HG03432 (cell line): ENCODE measurements at regions not wholly inside any gene's neighbourhood (a gene's known extent, or its start where the extent isn't known, plus 50 kb on each side); places are given as distances from the start of the nearest gene placed in this dataset.
"Not testable (repeated sequence)": the region's sequence is repeated elsewhere in the genome, so short reads cannot be mapped to it uniquely, and the experiment has no call there.

Source experiments
- ATAC-seq: cut with Tn5 transposase; IDR thresholded peaks from one replicate; pipeline ENCODE4 v1.9.1; 2021; ENCODE audit warnings: mild to moderate bottlenecking, moderate library complexity; ENCODE audit not compliant: unreplicated experiment

DNA sequence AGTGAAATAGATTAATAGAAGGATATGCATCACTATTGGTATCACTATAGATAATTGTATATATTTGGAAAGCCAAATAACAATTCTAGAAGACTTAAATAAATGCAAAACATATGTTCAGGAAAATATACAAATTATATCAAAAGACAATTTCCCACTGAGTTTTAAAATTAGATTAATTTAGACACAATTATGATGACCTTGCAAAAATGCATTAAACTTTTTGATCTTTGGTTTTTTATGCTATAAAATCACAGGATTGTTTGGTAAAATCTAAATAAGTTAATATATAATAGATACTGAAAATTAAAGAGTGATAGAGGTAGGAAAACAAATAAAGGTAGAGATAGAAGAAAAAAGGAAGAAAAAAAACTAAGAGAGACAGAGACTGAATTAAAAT, 2027.7 kb downstream of the MRPL39 start:
- ATAC-seq: no peak

DNA sequence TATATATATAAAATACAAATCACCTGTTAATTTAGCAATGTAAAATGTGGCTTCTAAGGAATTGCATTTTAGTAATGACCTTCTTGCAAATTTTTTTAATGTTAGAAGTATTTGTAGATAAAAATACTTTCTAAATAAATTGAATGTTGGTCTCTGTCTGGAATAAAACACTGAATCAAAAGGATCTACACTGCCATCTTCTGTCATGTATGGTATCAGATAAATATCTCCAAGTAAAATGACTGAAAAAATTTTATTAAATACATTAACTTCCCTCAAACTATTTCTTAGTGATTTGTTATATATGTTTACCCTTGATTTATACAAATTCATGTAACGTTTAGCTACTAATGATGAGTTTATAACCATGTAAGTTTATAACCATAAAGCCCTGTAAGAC, 2029.3 kb downstream of the MRPL39 start:
- ATAC-seq: no peak

DNA sequence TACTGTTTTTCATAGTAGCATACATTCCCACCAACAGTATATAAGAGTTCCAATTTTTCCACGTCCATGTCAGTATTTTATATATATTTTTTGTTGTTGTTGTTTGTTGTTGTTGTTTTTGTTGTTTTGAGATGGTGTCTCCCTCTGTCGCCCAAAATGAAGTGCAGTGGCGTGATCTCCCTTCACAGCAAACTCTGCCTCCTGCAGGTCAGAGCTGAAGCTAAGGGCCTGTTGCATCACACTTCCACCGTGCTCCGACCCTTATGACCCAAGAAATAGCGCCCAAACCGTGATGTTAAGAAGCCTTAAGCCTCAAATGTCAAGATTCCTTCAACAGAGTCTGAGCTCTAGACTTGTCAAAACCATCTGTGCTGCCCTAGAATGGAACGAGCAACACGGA, 2032.3 kb downstream of the MRPL39 start:
- ATAC-seq: no peak

DNA sequence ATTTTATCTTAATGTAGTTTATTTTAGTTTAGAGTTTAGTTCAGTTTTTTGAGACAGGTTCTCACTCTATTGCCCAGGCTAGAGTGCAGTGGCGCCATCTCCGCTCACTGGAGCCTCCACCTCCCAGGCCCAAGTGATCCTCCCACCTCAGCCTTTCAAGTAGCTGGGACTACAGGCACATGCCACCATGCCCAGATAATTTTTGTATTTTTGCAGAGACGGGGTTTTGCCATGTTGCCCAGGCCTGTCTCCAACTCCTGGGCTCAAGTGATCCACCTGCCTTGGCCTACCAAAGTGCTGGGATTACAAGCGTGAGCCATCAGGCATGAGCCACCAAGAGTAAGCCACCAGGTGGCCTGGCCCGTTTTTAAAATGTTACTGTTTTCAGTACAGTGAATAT, 2058.4 kb downstream of the MRPL39 start:
- ATAC-seq: not testable (repeated sequence)

DNA sequence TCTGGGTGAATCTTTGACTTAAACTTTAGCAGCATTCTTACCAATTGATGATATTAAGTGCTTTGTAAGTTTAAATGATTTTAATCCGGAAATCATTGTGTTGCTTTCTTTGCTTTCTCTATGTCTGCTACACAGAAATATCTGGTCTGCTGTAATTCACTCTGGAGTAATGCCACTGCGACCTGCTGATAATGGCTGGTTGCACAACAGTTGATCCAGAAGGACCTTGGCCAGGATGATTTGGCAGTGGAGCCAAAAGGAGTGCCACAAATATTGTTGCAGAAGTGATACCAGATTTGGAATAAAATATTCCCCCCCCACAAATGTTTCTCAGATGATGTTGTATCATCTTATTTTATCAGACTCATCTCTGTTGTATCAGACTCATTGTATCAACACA, 2063.9 kb downstream of the MRPL39 start:
- no peak for ATAC-seq

DNA sequence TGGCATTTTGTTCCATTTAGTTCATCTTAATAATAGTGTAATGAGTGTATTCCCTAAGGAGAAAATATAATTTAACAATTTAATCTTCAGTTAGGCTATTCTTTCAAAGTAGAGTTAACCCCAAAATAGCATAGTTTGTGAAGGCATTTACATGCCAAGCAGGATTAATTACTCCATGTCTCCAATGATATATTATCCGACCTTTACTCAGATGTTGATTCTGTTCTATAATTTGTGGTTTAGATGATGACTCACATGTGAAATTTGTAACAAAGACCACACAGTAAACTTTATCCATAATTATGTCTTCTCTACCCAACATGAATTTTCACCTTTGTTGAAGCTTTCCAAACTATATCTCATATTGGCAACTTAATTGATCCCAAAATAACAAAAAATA, 2065.2 kb downstream of the MRPL39 start:
- ATAC-seq: no peak

DNA sequence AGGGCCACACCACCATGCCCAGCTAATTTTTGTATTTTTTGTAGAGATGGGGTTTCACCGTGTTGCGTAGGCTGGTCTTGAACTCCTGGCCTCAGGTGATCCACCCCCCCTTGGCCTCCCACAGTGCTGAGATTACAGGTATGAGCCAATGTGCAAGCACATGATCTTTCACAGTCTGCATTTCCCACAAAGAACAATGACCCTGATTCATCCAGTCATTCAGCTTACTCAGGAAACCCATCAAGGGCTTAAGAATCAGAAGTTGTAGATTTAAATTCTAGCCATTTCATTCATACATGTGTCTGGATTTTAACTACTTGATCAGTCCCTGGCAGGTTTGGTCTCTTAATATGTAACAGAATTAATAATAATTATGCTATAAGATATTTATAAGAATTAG, 2065.7 kb downstream of the MRPL39 start:
- ATAC-seq: no peak

DNA sequence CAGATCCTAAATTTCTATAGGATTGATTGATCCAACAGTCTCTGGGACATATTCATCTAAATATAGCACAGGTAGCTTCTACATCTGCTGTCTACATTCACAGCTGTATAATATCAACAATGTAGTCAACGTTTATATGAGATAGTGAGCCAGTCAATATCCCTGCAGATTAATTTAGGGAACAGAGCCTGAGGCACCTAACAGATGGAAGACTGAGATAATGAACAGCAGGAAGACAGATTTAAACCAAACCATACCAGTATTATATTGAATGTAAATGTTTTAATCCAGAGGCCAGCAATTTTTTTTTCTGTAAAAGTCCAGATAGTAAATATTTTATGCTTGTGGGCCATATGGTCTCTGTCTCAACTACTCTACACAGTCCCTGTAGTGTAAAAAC, 2072.4 kb downstream of the MRPL39 start:
- ATAC-seq: no peak

DNA sequence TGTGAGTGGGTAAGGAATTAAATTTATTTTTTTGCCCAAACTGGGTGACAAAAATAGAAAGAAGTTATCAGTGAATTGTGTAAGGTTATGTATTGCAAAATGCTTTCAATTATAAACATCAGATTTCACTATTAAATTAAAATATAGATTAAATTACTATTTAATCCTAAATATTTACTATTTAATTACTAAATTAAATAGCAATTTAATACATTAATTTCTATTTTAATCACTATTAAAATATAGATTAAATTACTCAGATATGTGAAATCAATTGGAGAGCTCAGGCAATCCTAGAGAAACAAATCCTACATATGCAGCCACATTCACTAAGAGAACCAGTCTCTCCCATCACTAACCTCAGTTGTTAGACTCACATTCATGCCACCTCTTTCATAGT, 2075.8 kb downstream of the MRPL39 start:
- ATAC-seq: no peak

DNA sequence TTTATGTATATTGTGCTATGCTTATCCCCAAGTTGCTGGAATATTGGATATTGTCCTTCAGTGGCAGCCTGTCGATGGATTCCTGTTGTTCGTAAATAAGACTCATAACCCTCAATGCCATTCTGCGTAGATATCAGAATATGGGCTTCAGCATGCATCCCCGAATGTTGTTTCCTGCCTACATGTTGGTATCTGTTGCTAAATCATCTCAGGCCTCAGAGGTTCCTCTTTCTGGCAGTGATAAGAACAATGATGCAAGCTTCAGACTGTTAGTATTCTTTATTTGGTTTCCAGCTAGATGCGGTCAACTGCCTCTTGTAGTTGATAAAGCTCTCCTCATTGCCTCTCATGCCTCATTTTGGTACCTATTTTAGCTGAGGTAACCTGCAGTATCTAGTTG, 2082.6 kb downstream of the MRPL39 start:
- ATAC-seq: no peak

DNA sequence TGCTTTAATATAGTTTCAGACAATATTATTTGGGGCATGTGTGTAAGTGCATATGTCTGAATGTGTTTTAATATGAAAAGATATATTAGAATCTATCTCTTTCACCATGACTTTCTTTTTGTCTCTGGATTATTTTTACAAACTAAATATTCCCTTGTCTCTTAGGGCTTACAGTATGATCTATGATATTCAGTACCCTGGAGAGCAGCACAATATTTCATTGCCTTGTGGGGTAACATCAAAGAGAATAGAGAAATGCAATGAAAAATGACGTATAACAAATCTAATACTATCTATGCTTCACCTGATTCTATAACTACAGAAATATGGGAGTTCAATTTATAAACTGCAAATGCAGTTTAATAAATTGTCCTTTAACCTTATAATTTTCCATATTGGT, 2084.5 kb downstream of the MRPL39 start:
- ATAC-seq: no peak

DNA sequence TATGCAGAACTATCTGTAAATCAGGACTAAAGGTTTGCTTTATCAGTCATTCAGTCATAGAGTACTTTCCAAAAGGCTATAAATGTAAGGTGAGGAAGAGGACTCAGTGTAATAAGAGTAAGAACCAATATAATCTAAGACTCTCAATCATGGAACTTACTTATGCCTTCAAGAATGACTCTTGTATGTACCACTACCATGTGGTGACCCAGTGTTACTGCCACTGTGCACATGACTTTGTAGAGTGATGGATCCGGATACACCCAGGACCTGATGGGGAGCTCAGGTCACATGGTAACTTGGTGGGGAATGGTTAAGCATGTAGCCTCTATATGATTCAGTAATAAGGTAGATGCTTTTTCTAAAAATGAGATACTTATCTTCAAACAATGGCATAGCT, 2099.8 kb downstream of the MRPL39 start:
- ATAC-seq: no peak

DNA sequence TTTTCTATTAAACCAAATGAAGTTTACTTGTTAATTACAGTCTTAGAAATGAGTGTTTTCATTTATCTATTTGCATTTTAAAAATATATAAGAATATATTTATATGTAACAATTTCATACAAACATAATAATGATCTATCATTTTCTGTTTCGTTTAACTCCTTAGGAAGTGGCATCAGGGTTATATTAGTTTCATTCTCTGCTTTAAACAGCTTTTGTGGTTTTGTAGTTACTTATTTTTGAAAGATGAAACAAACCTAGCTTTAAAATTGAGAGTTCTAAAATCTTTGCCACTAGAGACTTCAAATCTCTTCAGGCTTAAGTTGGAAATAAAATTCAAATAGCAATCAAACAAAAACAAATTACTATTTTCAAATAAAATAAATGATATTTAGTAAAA, 2110.6 kb downstream of the MRPL39 start:
- peak; percentile 97 for ATAC-seq

DNA sequence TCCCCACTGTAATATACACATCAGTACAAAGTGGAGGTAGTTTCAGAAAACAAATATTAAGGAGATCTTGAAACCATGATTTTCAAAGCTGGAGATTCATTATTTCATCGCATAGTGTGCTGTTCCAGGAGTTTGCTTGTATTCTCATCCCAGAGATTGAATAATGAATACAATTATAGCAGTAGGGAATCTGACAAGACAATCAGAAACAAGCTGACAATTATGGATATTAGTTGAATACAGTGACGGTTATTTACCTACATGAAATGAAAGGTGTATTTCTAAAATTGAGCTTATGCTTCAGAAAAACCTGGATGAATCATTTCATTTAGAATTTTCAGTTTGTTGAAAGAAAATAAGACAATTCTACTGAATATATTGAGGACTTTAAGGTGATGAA, 2119.0 kb downstream of the MRPL39 start:
- ATAC-seq: no peak

DNA sequence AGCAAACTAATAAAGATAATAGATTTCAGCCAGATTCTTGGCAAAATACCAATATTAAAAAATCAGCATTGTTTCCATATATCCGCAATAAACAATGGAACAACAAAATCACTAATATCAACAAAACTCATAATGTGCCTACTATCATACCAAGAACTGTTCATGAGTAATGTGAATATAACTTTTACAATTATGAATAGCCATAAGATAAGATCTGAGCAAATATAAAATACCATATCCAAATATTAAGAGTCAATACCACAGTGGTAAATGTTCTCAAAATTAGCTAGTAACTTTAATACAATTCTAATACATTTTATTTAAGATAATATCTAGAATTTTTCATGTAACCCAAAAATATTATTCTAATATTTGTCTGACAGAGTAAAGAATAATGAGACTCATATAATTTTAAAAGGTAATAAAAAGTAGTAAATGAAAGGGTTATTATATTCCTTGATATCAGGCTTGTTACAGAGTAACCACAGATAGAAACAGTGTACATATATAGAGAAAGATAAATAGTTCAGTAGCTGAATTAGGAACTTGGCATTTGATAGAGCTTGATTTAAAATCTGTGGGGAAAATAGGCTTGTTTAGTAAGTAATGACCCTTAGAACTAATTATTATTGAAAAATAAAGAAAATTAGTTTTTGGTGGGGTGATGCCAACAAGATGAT, 2126.6 kb downstream of the MRPL39 start:
- no peak for ATAC-seq

DNA sequence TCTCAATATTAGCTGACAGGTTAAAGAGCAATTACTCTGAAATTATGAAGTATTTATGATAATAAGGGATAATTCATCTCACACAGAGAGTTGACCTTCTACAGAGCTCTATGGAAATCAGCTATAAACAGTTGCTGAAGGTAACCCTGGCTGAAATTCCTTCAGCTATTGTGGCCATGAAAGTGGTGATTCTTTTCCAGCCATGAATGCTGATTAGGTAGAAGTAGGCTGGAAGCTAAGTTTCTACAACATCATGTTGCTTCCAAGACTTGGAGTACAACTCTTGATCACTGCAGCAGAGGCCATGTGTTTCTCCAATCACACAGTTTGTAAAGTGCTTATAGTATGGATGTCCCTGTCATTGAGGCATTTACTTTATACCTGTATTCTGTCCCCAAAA, 2128.9 kb downstream of the MRPL39 start:
- no peak for ATAC-seq

DNA sequence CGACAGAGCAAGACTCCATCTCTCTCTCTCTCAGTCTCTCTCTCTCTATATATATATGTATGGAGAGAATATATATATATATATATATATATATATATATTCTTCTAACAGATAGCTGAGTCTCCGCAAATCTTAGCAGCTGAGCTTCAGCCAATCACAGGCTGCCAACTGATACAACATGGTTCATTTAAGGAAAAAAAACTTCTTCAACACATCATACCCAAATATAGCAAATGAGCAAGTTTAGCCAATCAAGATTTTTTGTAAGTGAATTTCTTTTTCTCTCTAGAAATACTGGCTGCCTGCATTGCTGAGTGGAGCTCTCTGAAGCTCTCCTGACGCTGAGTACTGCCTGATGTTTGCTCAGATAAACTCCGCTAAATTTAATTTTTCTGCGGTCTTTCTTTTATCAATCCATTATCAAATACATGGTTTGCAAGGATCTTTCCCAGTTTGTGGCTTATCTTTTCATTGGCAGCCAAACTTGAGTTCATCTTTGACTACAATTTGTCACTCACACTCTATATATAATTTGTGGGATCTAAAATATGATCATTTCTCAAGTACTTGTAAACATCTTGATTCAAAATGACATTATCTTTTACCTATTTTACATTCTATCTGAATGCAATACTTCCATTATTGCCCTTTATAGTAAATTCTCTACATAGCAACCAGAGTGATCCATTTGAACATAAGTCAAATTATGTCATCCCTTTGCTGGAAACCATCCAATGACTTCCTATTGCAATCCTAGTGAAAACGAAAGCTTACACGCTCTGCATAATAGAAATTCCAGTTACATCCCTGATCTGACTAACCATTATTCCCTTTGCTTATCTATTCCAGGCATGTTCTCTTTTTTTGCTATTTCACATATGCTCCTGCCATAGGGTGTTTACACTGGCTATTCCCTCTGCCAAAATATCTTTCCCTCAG, 2131.7 kb downstream of the MRPL39 start:
- ATAC-seq: no peak

DNA sequence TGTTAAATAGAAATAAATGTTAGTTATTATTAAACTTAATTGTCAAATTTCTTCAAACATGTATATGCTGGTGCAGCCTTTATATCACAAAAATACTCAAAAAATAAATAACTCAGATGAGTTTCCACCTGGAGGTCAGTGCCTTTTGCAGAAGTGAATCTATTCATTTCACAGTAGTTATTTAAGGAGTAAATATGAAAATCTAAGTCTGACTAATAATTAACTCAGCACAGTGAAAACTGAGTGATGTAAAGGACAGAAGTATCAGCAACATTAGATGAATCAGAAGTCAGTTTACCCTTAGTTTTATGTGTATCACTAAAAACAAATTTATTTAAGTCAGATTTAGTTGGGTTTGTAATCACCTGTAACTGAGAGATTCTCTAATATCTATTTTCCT, 2135.4 kb downstream of the MRPL39 start:
- ATAC-seq: peak; percentile 96

DNA sequence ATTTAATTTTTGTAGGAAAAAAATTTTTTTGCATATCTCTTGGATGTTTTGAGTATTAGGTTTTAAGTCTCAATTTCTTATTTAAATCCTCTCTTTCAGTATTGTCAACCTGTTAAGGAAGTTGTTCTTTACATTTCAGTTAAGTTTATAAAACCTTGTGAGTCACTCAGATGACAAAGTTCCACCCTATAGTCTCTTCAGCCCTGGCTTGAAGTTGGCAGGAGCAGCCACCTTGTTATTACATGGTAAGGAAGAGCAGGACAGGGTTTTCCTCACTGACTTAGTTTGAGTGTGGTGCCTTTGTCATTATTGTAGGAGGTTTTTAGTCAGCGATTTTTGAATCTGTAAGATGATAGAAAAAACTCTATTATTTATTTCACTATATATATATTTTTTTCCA, 2143.9 kb downstream of the MRPL39 start:
- ATAC-seq: no peak

DNA sequence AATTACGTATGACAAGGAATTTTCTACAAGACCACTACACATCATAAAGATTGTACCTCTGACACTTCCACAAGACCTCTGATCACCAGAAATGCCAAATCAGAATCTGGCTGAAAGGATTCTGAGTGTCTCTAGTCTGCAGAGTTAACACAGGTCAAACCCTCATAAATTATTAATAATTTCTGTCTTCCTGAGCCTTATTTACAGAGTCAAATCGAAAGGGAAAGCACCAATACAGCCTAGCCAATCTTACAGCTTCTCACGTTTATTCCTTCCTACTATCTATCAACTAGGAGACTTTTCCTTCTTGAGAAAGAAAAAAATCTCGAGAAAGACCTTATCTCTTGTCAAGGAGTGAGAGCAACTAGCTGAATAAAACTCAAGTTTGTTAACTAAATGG, 2151.6 kb downstream of the MRPL39 start:
- ATAC-seq: peak; percentile 77

DNA sequence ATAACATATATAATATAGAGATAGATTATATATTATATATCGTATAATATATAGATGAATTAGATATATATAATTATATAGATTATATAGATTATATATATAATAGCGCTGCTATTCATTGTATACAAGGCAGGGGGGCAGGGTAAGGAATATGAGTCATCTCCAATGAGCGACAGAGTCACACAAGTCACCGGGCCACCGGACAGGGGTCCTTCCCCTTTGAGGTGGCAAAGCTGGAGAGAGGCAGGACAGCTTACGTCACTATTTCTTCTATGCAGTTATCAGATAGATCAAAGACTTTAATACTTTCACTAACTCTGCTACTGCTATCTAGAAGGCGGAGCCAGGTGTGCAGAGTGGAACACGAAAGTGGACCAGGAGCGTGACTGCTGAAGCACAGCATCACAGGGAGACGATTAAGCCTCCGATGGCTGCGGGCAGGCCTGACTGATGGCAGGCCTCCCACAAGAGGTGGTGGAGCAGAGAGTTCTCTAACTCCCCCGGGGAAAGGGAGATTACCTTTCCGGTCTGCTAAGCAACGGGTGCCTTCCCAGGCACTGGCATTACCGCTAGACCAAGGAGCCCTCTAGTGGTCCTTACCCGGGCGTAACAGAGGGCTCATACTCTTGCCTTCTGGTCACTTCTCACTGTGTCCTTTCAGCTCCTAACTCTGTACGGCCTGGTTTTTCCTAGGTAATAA, 2154.7 kb downstream of the MRPL39 start:
- peak; percentile 78 for ATAC-seq

DNA sequence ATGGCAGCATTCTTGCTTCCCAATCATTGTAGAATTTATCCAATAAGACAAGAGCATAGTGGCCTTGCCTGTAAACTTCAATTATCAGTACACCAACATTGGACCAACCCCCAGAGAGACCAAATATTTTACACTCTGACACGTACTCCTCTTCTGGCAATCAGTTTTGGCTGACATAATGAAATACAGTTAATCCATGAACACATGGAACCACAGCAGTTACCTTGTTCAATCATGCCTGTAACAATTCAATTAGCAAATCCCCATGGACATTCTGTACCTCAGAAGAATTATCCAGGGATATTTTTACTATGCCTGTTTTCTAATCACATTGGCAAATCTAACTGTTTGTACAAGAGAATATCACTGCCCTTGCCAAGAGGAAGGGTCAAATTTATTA, 2162.0 kb downstream of the MRPL39 start:
- no peak for ATAC-seq
